Astrocyte of the hippocampus (primary cell): ENCODE measurements at regions not wholly inside any gene's neighbourhood (a gene's known extent, or its start where the extent isn't known, plus 50 kb on each side); places are given as distances from the start of the nearest gene placed in this dataset.
A peak's percentile ranks its signal among the peaks of the same experiment; 100 is the strongest.
"Not testable (repeated sequence)": the region's sequence is repeated elsewhere in the genome, so short reads cannot be mapped to it uniquely, and the experiment has no call there.

Source experiments
- DNase-seq: peaks from one replicate; pipeline ENCODE4 v3.0.0; 2011; ENCODE audit warnings: low read depth, low spot score

DNA sequence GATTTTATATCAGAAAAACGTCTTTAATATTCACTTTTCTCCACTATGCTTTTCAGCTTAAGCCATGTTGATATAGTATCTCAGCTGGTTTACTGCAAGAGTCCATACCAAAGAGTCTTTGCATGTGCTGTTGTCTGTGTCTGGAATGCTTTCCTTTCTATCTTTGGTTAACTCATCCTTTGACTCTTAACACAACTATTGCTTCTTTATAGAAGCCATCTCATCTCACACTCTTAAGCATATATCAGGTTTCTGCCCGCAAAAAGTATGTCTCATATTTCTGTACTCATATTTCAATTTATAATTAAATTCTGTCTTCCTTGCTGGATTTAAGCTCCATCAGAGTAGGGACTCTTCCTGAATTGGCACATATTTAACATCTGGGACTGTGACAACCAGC is 220.9 kb upstream of the KCNK2 start:
- no peak for DNase-seq

DNA sequence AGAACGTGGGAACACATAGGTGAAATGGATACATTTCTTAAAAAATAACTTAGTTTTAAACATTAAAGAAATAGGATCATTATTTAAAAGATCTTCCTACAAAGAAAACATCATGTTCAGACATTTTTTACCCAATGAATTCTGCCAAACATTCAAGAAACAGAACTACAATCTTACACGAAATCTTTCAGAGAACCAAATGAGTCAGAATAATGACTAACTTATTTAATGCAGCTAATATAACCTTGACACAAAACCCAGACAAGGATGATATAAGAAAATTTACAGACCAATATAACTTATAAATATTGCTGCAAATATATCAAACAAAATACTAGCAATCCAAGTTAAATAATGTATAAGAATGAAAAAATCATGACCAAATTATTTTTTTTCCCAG is 220.1 kb upstream of the KCNK2 start:
- DNase-seq: no peak

DNA sequence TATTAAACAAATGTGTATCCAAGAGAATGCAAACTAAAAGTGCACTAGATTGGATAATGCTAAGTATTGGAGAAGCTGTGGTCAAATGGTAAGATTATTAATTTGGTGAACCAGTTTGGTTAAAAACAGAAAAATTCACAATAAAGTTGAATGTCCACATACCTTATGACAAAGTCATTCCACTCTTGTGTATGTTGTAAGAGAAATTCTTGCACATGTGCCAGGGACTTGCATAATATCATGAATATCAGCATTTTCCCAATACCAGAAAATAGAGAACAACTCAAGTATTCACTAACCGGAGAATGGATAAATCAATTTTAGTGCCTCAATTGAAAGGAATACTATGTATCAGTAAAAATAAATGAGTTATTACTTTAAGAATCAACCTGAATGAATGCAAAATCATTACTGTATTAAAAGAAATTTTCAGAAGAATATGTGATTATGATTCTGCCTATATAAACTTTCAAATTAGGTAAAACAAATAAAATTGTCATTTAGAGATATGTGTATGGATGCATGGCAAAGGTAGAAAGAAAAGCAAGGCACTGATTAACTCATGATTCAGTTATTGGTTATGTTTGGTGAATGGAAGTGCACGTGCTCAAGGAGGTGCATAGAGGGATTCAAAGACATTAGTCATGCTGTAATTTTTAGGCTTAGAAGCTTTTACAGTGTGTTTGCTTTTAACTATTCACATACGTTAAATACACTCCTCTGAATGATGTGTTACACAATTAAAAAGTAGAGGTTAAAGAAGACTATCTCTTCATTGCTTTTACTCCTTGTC is 217.4 kb upstream of the KCNK2 start:
- DNase-seq: peak; percentile 37

DNA sequence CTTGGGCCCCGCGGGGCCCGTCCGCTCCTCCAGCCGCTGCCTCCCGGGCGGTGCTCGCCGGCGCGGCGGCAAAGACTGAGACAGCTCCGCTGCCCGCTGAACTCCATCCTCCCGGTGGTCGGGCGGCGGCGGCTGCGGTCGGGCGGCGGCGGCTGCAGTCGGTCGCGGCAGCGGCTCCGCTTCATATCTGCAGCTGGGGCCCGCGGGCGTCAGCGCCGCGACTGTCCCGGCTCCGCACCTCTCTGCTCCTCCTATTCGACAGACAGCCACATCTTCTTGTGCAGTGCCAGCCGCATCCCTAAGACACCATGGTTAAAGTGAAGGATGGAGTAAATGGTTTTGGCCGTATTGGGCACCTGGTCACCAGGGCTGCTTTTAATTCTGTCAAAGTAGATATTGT is 212.1 kb upstream of the KCNK2 start:
- DNase-seq: not testable (repeated sequence)

DNA sequence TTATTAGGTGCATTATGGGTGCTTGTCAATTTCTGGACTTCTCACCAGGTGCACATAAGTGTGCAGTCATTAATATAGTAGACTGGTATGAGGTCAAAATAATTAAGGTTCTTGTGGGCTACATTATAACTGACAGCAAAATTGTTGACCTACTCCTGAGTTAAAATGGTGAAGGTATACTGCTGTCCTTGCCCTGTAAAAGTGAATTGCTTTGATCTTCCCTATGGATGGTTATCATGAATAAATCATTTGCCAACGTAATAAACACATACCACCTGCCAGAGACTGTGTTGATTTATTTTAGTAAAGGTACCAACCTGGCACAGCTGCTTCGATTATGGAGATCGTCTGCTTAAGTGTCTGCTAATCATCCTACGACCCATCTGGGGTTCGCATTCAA is 201.6 kb upstream of the KCNK2 start:
- no peak for DNase-seq

DNA sequence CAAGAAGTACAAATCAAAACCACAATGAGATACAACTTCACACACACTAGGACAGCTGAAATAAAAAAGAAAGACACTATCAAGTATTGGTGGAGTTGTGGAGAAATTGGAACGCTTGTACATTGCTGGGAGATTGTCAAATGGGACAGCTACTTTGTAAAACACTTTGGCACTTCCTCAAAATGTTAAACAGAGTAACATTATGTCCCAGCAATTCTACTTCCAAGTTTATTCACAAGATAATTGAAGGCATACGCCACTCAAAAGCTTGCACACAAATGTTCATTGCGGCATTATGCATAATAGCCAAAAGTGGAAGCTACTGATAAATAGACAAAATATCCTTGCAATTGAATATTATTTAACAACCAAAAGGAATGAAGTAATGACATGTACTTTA is 199.9 kb upstream of the KCNK2 start:
- DNase-seq: no peak

DNA sequence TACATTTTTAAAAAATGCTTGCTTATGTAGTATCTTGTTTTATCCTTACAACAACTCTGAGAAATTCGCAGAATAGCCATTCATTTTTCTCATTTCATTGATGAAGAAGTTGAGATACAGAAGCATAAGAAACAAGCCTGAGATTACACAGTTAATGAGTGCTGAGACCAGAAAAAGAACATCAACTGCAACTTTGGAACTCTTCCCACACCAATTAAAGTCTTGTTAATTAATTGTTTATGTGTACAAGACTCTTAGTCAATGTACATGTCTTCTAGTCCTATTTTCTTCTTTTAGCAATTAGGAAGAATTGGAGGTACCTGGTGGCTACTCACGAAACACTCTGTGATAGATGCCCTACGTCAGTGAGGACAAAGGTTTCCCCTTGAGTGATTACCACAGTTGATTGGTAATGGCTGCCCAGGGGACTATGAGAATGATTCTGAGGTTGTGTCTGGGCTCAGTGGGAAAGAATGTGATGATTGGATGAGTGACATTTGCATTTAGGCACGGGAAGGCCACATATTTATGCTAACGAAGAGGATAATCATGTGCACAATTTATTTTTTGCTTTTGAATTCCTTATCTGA is 187.4 kb upstream of the KCNK2 start:
- DNase-seq: peak; percentile 75

DNA sequence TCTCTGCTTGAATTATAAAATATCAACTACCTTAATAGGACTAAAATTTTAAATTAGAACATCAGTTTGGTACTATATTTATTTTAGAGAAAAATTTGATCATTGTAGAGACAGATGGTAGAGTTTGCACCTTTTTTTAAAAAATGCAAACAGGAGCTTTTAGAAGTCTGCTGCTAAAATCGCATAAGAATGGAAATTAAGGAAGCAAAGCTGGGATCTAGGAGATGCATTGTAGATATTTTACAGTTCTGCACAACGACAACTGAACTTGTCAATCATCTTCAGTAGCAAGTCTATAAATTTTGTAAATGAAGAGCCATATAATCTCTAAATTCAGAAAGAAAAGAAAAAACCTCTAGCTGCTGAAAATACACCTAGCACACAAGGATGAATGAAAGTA is 185.6 kb upstream of the KCNK2 start:
- DNase-seq: no peak

DNA sequence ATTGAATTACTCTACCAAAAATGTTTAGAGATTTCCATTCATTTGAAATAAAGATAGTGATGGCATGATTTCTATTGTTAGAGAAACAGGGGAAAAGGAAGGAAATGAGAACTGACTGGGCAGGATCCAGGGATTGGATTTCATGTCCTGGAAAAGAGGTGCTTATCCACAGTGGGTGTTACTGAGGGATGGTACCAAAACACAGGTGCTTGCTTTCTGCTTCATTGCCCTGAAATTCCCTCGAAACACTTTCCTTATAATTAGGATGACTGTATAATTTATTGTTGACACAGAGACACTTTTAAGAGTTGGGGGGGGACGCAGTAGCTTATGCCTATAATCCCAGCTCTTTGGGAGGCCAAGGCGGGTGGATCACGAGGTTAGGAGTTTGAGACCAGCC is 185.0 kb upstream of the KCNK2 start:
- no peak for DNase-seq

DNA sequence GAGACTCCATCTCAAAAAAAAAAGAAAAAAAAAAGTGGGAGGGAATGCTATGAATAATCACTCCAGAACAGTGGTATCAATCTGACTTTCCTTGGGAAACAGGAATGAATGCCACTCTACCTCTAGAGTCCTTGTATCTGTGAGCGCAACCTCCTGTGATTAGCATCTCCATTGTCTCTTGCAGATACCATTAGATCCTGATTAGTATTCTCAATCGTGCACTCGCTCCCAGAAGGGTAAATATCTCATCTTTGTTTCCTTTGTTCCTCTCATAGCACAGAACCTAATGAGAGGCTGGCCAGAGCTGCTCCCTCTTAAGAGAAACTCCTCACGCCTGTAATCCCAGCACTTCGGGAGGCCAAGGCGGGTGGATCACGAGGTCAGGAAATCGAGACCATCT is 184.4 kb upstream of the KCNK2 start:
- DNase-seq: no peak

DNA sequence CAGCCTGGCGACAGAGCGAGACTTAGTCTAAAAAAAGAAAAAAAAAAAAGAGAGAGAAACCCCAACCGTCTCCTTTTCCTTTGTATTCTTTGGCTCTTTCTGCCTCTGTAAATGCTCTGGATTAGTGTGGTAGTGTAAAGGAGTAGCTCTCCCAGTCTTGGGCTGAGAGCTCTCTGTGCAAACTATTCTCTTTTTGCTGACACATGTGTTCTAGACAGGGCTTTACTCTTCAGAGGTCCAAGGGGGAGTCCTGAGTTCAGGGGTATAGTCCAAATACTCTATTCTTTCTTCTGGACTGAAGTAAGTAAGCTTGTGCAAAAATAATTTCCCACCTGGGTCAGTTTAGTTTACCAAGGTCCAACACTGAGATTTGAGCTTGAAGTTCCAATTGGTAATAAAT is 183.8 kb upstream of the KCNK2 start:
- DNase-seq: no peak

DNA sequence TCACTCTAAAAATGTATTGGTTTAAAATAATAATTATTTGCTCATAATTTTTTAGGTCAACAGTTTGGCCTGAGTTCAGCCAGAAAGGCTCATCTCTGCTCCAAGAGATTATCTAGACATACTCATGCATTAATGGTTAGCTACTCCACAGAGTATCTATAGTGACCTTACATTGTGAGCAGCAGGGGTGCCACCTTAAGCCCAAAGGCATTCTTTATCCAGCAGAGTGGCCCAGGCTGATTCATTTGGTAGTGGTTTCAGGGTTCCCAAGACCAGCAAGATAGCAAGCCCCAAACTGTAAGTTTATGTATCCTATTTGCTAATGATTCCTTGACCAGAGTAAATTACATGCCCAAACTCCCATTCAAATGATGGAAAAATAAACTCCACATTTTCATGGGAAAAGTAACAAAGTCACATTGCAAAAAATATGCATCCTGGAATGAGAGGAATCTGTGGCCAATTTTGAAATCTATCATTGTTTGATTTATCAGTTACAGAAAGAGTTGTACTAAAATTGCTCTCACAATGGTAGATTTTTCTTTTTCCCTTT is 182.6 kb upstream of the KCNK2 start:
- DNase-seq: no peak

DNA sequence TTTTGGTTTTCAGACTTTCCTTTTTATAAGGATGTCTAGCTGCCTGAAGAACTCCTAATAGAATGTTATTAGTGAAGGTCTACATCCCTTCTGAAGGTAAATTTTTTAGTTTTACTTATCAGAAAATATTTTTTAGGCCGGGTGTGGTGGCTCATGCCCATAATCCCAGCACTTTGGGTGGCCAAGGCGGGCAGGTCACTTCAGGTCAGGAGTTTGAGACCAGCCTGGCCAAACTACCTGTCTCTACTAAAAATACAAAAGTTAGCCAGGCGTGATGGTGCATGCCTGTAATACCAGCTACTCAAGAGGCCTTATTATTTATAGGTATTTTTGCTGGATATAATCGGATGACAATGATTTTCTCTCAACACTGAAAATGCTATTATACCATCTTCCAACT is 181.9 kb upstream of the KCNK2 start:
- DNase-seq: no peak

DNA sequence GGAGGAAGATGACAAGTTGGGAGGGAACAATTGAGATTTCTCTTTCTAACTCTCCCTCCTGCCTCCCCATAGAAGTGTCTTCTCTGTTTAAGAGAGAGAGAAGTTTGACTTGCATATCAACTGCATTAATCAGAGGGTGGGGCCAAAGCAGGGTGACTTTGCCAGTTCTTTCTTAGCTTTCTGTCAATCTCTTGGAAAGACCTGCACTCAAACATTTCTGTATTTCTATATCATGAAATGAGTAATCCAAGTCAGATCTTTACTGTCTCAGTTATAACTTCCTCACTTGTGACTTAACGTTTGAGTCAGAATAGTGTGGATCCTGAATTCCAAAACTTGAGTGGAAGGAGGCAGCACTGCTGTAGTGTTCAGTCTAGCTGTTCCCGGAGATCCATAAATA is 180.8 kb upstream of the KCNK2 start:
- DNase-seq: peak; percentile 25

DNA sequence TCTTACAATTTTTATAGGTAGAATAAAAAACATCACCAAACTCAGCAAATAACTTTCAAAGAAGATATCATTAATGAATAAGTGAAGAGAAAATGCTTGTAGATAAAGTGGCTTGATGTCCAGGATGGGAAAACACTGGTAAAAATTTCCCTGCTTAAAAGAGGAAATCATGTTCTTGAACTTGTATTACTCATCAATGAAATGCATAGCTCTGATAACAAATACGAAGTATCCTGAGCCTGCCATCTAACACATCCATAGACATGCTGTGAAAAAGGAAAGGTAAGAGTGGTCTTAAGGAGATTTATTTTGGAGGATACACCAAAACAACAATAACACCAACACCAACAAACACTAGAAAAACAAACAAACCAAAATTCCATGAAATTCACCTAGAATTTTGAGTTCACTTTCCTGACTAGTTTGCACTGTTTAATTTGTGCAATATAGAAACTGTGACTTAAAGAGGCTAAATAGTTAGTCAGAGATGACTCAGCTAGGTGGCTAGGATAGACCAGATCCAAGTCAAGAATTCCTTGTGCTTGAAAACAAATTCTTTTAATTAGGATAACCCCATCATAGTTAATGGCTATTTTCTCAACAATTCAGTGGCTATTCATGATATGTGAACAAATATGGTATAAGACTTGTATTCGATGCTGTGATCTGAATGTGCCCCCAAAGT is 179.8 kb upstream of the KCNK2 start:
- DNase-seq: peak; percentile 42

DNA sequence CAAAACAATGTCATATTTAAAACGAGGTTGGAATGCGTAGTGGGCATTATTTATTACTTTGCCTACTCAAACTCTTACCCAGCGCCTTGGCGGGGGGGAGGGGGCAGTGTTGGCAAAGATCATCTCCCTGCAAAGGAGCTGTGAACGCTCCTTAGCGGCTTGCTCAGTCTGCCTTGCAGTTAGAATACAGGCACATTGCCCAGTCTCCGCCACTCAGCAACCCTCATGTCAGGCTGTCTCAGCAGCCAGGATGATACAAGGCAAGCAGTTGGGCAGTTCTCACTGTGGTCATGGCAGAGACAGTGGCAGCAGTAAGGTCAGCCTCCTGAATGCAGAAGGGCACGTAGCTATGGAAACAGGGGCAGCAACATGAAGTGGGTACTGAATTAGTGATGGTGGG is 170.4 kb upstream of the KCNK2 start:
- DNase-seq: peak; percentile 34

DNA sequence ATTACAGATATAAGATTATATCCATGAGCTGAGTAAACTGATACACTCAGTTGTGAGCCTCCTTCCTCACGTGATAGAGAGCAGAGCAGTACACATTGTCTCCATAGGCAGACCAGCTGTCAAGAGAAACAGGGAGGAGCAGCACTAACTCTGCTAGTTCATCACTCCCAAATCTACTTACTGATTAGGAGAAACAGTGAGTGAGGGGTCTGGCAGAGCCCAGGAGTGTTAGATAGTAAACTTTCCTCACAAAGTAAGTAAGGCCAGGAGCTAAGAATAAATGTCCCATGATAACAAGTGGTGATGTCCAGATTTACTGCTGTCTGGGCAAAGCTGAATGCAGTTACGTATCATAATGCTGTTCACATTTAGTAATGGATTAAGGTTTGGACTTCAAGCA is 168.6 kb upstream of the KCNK2 start:
- no peak for DNase-seq

DNA sequence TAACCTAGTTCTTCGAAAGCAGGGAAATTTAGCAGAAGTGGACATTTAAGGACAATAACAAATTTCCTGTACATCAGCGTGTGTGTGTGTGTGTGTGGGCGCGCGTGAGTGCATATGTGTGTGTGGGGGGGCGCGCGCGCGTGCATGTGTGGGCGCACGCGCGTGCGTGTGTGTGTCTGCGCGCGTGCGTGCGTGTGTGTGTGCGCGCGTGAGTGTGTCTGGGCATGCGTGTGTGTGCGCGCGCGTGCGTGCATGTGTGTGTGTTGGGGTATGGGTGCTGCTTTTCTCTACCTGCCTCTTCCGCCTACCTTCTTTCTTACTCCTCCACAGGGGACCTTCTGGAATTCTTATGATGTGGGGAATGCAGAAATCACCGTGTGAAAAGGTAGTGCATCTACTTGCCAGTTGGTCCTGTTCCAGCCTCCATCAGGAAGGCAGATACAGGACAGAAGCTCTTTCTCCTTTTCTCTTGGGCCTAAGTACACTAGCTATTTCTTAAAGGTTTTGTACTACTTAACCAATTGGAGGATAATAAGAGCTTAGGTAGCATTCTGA is 165.4 kb upstream of the KCNK2 start:
- DNase-seq: no peak

DNA sequence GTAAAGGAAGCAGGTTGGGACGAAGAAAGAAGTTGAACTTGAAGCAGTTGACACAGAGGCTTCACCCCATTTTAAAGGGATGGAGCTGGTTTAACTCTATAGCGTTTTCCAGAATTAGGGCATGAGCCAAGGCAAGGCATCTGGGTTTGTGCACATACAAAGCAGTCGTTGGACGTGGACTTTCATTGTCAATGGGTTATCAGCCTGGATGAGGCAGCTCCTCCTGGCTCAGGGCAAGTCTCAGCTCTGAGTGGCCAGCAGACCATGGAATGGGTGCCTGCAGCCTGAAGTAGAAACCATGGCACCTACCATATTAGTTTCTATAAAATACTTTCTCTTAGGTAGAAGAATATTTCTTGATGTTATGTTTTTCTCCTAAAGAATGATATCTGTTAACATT is 163.8 kb upstream of the KCNK2 start:
- no peak for DNase-seq

DNA sequence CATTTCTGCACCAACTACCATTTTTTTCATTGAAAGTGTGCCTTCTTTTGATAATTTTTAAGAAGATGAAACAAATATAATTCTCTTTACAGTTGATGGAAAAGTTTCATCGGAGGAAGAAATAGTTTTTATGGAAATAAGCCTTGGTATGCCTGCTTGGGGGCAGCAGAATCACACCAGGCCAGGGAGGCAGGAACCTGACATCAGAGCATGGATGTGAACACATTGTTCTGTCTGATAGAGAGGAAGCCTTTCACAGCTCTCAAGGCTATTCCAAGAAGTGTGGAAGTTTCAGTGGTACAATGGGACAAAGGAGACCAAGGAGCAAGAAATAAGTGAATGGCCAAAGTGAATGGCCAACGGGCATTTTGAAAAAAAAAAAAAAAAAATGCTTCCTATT is 162.2 kb upstream of the KCNK2 start:
- no peak for DNase-seq

DNA sequence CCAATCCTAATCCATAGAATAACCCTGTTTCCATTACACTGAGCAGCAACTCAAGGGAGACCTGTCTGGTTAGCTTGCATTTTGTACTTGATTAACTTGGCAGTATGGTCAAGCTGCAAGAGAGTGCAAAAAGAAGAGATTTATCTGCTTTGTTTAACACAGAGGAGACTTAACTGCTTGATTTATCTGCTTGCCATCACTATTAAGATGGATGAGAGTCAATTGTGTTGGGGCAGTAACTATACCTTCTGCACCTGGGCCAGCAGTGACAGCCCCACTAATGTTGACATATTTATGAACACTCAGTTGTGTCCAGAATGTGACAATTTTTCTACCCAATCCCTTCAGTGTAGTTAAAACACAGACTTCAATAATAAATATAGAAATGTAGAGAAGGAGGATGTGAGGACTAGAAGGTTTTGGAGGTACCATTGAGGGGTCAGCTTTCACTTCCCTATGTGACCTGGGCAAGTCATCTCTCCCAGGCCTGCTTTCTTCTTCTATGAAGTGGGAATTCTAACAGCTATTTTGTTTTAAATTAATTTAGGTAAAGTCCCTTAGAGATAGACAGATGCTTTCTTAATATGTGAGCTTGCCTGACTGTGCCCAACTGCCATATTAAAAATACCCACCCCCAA is 159.1 kb upstream of the KCNK2 start:
- DNase-seq: no peak

DNA sequence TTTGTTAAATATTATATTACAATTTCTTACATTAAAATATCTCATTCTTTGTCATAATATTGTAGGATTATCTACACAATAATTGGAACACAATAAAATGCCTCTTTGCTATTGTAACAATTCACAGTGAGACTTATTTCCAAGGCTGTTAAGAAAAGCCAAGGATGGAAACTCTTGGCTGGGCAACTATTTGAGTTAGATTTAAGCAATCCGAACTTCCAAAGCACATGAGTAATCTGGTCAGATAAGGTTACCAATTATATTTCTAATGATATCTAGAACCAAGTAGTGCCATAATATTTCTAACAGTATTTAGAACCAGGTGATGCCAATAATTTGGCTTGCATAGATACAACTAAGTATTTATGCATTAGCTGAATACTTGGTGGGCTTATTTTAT is 154.7 kb upstream of the KCNK2 start:
- no peak for DNase-seq
